Naive thymus-derived CD4-positive, alpha-beta T cell (primary cell): ENCODE measurements at regions not wholly inside any gene's neighbourhood (a gene's known extent, or its start where the extent isn't known, plus 50 kb on each side); places are given as distances from the start of the nearest gene placed in this dataset.

ENCODE experiments used
- ATAC-seq: fragments of 150-1000 bp; cut with Tn5 transposase; 2 replicates; pipeline ENCODE4 v1.10.0; 2021; ENCODE audit warnings: mild to moderate bottlenecking, moderate library complexity
- CTCF ChIA-PET: fragments of 350-600 bp; sonication (Branson Sonifier 250); formaldehyde crosslinking; loops from one replicate; lab custom pipeline; 2021; ENCODE audit warnings: antibody characterized with exemption; lab: Charles Lee
- POLR2A ChIA-PET: fragments of 350-600 bp; sonication (Branson Sonifier 250); formaldehyde crosslinking; loops from one replicate; lab custom pipeline; 2021; ENCODE audit warnings: antibody characterized with exemption, inconsistent platforms; lab: Charles Lee
- DNase-seq, 9 donors: peaks; one replicate each; pipeline versions ENCODE4 v3.0.0 to v3.0.0-alpha.2; 2020 to 2022; ENCODE audit warnings: mixed read lengths in 1 of 9
- H3K27ac ChIP-seq: one replicate; pipeline ENCODE4 v1.7.0; 2013; ENCODE audit warnings: mild to moderate bottlenecking, low read depth, low read length, moderate library complexity
- H3K27me3 ChIP-seq, 2 donors: one replicate each; pipeline ENCODE4 v1.7.0; 2013; ENCODE audit warnings: low read length in 2 of 2, mild to moderate bottlenecking in 2 of 2, moderate library complexity in 2 of 2; ENCODE audit not compliant: control insufficient read depth in 2 of 2, insufficient read depth in 2 of 2
- H3K36me3 ChIP-seq, 3 experiments: 1 replicate in 2 of 3; 2 replicates in 1 of 3; pipeline ENCODE4 v1.7.0; 2013; ENCODE audit warnings: low read length in 3 of 3, mild to moderate bottlenecking in 3 of 3, moderate library complexity in 1 of 3; ENCODE audit not compliant: insufficient read depth in 3 of 3, control insufficient read depth in 2 of 3
- H3K4me1 ChIP-seq, 2 donors: one replicate each; pipeline ENCODE4 v1.7.0; 2013; ENCODE audit warnings: low read length in 2 of 2, mild to moderate bottlenecking in 2 of 2, moderate library complexity in 1 of 2; ENCODE audit not compliant: control insufficient read depth in 2 of 2, insufficient read depth in 2 of 2
- H3K4me3 ChIP-seq: 2 replicates; pipeline ENCODE4 v1.7.0; 2013; ENCODE audit warnings: mild to moderate bottlenecking, low read length
- H3K9me3 ChIP-seq, 3 experiments: 1 replicate in 2 of 3; 2 replicates in 1 of 3; pipeline ENCODE4 v1.7.0; 2013; ENCODE audit warnings: low read length in 3 of 3; ENCODE audit not compliant: control insufficient read depth in 2 of 3
- H3K27ac Mint-ChIP-seq, 9 donors: one replicate each; pipeline ENCODE4 v1.8.0; 2020 to 2022; ENCODE audit warnings: mixed read lengths in 9 of 9, mild to moderate bottlenecking in 8 of 9, moderate library complexity in 5 of 9, inconsistent platforms in 2 of 9
- H3K27me3 Mint-ChIP-seq, 5 donors: one replicate each; pipeline ENCODE4 v1.8.0; 2021 to 2022; ENCODE audit warnings: mixed read lengths in 5 of 5, mild to moderate bottlenecking in 1 of 5
- H3K36me3 Mint-ChIP-seq, 5 donors: one replicate each; pipeline ENCODE4 v1.8.0; 2020 to 2022; ENCODE audit warnings: mixed read lengths in 5 of 5, mild to moderate bottlenecking in 3 of 5, inconsistent platforms in 1 of 5
- H3K4me1 Mint-ChIP-seq, 7 donors: one replicate each; pipeline ENCODE4 v1.8.0; 2020 to 2022; ENCODE audit warnings: mixed read lengths in 7 of 7, mild to moderate bottlenecking in 3 of 7, inconsistent platforms in 1 of 7
- H3K4me3 Mint-ChIP-seq, 10 donors: one replicate each; pipeline ENCODE4 v1.8.0; 2020 to 2022; ENCODE audit warnings: mild to moderate bottlenecking in 10 of 10, mixed read lengths in 10 of 10, moderate library complexity in 6 of 10, inconsistent platforms in 2 of 10
- H3K9me3 Mint-ChIP-seq, 11 donors: one replicate each; pipeline ENCODE4 v1.8.0; 2020 to 2022; ENCODE audit warnings: mixed read lengths in 11 of 11, mild to moderate bottlenecking in 4 of 11, inconsistent platforms in 1 of 11, moderate library complexity in 1 of 11
- intact Hi-C, 2 donors: fragments of 100-400 bp; cut with micrococcal nuclease; formaldehyde crosslinking; loops; one replicate each; pipeline ENCODE4 v1.15.1; 2023

GRCh38 chr2:14388724-14389123 is 243.8 kb upstream of the LRATD1 start:
- no peaks in the 10 kb centered on the region for H3K4me1 Mint-ChIP-seq
- ChIA-PET CTCF (no interaction called here), POLR2A (no interaction called here)
- Histone ChIP-seq H3K36me3 (no peaks in the 10 kb centered on the region), H3K27ac (no peak overlapping the region), H3K27me3 (no peaks in the 10 kb centered on the region), H3K4me3 (no peak overlapping the region), H3K4me1 (no peaks in the 10 kb centered on the region), H3K9me3 (no peaks in the 10 kb centered on the region)
- intact Hi-C loops: no loop called here
- no peak overlapping the region for H3K4me3 Mint-ChIP-seq
- DNase-seq: no peak
- no peaks in the 10 kb centered on the region for H3K36me3 Mint-ChIP-seq
- H3K27ac Mint-ChIP-seq: no peak overlapping the region
- H3K27me3 Mint-ChIP-seq: no peaks in the 10 kb centered on the region
- H3K9me3 Mint-ChIP-seq: peaks cover 0 to 3% (median 0%) of the 10 kb centered on the region in 11 donors
- ATAC-seq: no peak

DNA sequence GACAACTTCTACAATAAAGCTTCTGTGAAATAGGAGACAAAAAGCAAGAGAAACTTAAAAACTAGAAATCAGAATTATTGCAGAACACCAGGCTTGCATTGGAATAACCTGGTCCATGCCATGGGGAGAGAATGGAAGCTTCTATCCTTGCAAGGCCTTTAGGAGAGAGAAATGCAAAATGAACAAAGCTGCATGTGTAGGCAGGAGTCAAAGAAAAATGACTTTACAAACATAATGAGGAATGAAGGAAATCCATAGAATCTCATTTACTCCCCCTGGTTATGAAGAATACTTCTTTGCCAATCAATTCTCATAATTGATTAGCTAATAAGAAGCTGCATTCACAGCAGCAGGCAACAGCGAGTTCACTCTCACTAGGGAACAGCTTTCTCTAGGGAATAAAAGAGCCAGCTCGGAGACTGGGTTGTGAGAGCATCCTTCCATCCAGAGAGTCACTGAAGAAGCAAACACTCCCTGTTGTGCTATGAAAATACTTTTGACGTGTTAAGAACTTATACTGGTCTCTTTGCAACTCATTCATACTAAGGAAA is 235.9 kb upstream of the LRATD1 start:
- Histone ChIP-seq H3K4me1 (no peaks in the 10 kb centered on the region), H3K27ac (no peak overlapping the region), H3K36me3 (no peaks in the 10 kb centered on the region), H3K27me3 (no peaks in the 10 kb centered on the region), H3K9me3 (no peaks in the 10 kb centered on the region), H3K4me3 (no peak overlapping the region)
- intact Hi-C loops: no loop called here
- H3K9me3 Mint-ChIP-seq: peaks cover 0 to 6% (median 0%) of the 10 kb centered on the region in 11 donors
- no peaks in the 10 kb centered on the region for H3K4me1 Mint-ChIP-seq
- H3K27ac Mint-ChIP-seq: no peak overlapping the region
- ATAC-seq (no peak), DNase-seq (no peak)
- ChIA-PET POLR2A (no interaction called here), CTCF (no interaction called here)
- no peaks in the 10 kb centered on the region for H3K27me3 Mint-ChIP-seq
- H3K36me3 Mint-ChIP-seq: no peaks in the 10 kb centered on the region
- no peak overlapping the region for H3K4me3 Mint-ChIP-seq

DNA sequence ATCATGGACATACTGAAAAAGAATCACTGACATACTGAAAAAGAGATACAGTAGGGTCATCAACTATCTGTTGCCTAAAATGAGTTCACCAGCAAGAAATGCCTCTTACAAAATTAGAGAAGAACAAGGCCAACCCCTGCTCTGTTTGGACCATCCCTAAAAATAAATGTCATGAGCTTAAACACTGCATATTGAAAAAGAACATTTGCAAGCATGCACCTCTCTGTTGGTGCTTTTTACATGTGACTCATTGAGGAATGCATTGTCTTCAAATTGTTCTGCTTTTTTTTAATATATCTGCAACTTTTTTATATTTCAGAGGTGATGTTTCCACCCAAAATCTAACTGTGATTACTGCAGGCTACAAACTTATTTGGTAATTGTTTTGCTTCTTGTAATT is 233.9 kb upstream of the LRATD1 start:
- Mint-ChIP-seq H3K4me3 (no peak overlapping the region), H3K36me3 (no peaks in the 10 kb centered on the region), H3K27ac (no peak overlapping the region), H3K4me1 (no peaks in the 10 kb centered on the region), H3K9me3 (peaks cover 0 to 6% (median 0%) of the 10 kb centered on the region in 11 donors), H3K27me3 (peaks cover 0 to 6% (median 0%) of the 10 kb centered on the region in 5 donors)
- Histone ChIP-seq H3K9me3 (no peaks in the 10 kb centered on the region), H3K36me3 (no peaks in the 10 kb centered on the region), H3K4me3 (no peak overlapping the region), H3K27ac (no peak overlapping the region), H3K4me1 (no peaks in the 10 kb centered on the region), H3K27me3 (no peaks in the 10 kb centered on the region)
- DNase-seq (no peak), ATAC-seq (no peak)
- intact Hi-C loops: no loop called here
- ChIA-PET CTCF (no interaction called here), POLR2A (no interaction called here)

DNA sequence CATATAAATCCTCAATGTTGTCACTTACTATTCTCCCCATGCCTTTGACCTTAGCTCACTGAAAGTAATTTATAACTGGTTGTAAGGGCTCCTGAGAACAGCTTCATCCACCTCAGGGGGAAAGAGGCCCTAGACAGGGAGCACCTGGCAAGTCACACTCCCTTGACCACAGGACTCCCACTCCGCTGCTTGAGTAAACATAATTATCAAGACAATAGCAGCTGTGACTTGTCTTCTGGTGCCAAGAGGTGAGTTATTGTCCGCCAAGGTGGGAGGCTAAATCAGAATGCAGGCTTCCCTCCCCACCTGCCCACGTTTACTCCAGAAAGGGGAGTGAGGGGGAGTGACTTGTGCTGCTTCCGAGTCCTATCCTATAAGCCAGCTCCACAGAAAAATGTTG is 230.6 kb upstream of the LRATD1 start:
- H3K27ac ChIP-seq: no peak overlapping the region
- H3K36me3 ChIP-seq: no peaks in the 10 kb centered on the region
- Mint-ChIP-seq H3K4me1 (no peaks in the 10 kb centered on the region), H3K36me3 (no peaks in the 10 kb centered on the region), H3K27ac (no peak overlapping the region), H3K9me3 (peaks cover 0 to 6% (median 0%) of the 10 kb centered on the region in 11 donors), H3K27me3 (peaks cover 0 to 6% (median 0%) of the 10 kb centered on the region in 5 donors), H3K4me3 (no peak overlapping the region)
- no peak for DNase-seq
- ATAC-seq: no peak
- H3K9me3 ChIP-seq: no peaks in the 10 kb centered on the region
- ChIA-PET CTCF (no interaction called here), POLR2A (no interaction called here)
- no peaks in the 10 kb centered on the region for H3K4me1 ChIP-seq
- H3K27me3 ChIP-seq: no peaks in the 10 kb centered on the region
- no peak overlapping the region for H3K4me3 ChIP-seq
- intact Hi-C loops: no loop called here

DNA sequence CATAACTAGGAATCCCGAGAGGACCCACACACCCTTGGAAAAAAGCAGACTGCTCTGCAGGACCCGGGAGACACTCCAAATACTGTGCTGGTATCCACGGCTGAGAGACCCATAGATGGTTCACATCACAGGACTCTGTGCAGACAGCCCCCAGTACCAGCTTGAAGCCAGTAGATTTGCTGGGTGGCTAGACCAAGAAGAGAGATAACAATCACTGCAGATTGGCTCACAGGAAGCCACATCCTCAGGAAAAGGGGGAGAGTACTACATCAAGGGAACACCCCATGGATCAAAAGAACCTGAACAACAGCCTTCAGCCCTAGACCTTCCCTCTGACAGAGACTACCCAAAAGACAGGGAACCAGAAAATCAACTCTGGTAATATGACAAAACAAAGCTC is 223.8 kb upstream of the LRATD1 start:
- Histone ChIP-seq H3K27me3 (no peaks in the 10 kb centered on the region), H3K4me1 (no peaks in the 10 kb centered on the region), H3K27ac (no peak overlapping the region), H3K36me3 (no peaks in the 10 kb centered on the region), H3K4me3 (no peak overlapping the region), H3K9me3 (no peaks in the 10 kb centered on the region)
- no peaks in the 10 kb centered on the region for H3K36me3 Mint-ChIP-seq
- CTCF ChIA-PET: no interaction called here
- no peak overlapping the region for H3K27ac Mint-ChIP-seq
- peaks cover 0 to 6% (median 0%) of the 10 kb centered on the region in 7 donors for H3K4me1 Mint-ChIP-seq
- DNase-seq (peak in 2 of 9 donors; percentile 2 to 17), ATAC-seq (no peak)
- intact Hi-C loops: no loop called here
- peaks cover 0 to 21% (median 5%) of the 10 kb centered on the region in 11 donors for H3K9me3 Mint-ChIP-seq
- H3K4me3 Mint-ChIP-seq: peak overlapping the region in 2 of 10 donors; percentile 25 to 27
- no peaks in the 10 kb centered on the region for H3K27me3 Mint-ChIP-seq
- POLR2A ChIA-PET: no interaction called here

DNA sequence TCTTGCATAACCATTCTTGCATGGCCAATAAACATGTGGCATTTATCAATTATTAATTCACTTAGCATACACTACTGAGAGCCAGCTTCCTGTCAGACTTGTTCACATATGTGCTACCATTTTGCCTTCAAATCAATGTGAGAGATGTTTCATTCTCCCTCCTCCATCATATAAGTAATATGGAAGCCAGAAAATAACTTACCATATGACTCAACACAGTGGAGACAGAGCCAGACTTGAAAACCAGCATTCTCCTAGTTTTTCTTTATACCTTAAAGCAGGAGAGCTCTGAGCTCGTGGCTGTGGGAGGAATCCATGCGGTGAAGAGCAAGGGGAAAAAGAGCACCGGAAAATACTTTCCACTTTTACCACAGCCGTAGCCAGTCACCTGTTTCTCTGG is 215.0 kb upstream of the LRATD1 start:
- Histone ChIP-seq H3K9me3 (no peaks in the 10 kb centered on the region), H3K27ac (no peak overlapping the region), H3K4me1 (no peaks in the 10 kb centered on the region), H3K36me3 (no peaks in the 10 kb centered on the region), H3K27me3 (no peaks in the 10 kb centered on the region), H3K4me3 (no peak overlapping the region)
- Mint-ChIP-seq H3K27me3 (no peaks in the 10 kb centered on the region), H3K4me1 (peaks cover 0 to 2% (median 0%) of the 10 kb centered on the region in 7 donors), H3K9me3 (peaks cover 0 to 31% (median 7%) of the 10 kb centered on the region in 11 donors), H3K36me3 (peaks cover 0 to 5% (median 0%) of the 10 kb centered on the region in 5 donors), H3K27ac (no peak overlapping the region), H3K4me3 (no peak overlapping the region)
- ChIA-PET POLR2A (no interaction called here), CTCF (no interaction called here)
- DNase-seq: no peak
- ATAC-seq: no peak
- intact Hi-C loops: no loop called here

DNA sequence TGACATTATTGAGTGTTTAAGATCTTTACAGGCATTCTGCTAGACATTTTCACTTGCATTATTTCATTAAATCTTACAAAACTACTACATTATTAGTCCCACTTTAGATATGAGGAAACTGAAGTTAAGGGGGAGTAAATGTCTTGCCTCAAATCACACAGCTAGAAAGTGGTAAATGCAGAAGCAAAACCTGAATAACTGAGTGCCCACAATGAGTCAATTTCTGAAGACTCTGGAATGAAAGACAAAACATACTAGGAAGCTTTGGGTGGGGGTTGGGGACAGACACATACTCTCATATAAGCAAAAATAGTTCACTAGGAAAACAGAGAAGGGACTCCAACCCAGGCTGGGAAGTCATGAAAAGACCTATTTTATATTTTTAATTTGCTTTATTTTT is 214.4 kb upstream of the LRATD1 start:
- POLR2A ChIA-PET: no interaction called here

More for the DNA sequence above, 214.4 kb upstream of the LRATD1 start:
- Histone ChIP-seq H3K36me3 (no peaks in the 10 kb centered on the region), H3K4me3 (no peak overlapping the region), H3K27me3 (no peaks in the 10 kb centered on the region), H3K4me1 (no peaks in the 10 kb centered on the region), H3K9me3 (no peaks in the 10 kb centered on the region), H3K27ac (no peak overlapping the region)
- CTCF ChIA-PET: no interaction called here
- DNase-seq: no peak
- H3K4me1 Mint-ChIP-seq: peaks cover 0 to 2% (median 0%) of the 10 kb centered on the region in 7 donors
- H3K9me3 Mint-ChIP-seq: peaks cover 0 to 31% (median 6%) of the 10 kb centered on the region in 11 donors
- no peaks in the 10 kb centered on the region for H3K27me3 Mint-ChIP-seq
- no peak overlapping the region for H3K4me3 Mint-ChIP-seq
- ATAC-seq: no peak
- H3K27ac Mint-ChIP-seq: no peak overlapping the region
- H3K36me3 Mint-ChIP-seq: peaks cover 0 to 5% (median 0%) of the 10 kb centered on the region in 5 donors
- intact Hi-C loops: no loop called here
